NCI-H2196 treated with DMSO at 0.1 percent for 48 hours (cell line): ENCODE measurements at regions not wholly inside any gene's neighbourhood (a gene's known extent, or its start where the extent isn't known, plus 50 kb on each side); places are given as distances from the start of the nearest gene placed in this dataset.
"Not testable (repeated sequence)": the region's sequence is repeated elsewhere in the genome, so short reads cannot be mapped to it uniquely, and the experiment has no call there.

Experiments used
- DNase-seq: peaks from one replicate; lab custom pipeline; 2025; ENCODE audit not compliant: unreplicated experiment; lab: John Stamatoyannopoulos, UW

DNA sequence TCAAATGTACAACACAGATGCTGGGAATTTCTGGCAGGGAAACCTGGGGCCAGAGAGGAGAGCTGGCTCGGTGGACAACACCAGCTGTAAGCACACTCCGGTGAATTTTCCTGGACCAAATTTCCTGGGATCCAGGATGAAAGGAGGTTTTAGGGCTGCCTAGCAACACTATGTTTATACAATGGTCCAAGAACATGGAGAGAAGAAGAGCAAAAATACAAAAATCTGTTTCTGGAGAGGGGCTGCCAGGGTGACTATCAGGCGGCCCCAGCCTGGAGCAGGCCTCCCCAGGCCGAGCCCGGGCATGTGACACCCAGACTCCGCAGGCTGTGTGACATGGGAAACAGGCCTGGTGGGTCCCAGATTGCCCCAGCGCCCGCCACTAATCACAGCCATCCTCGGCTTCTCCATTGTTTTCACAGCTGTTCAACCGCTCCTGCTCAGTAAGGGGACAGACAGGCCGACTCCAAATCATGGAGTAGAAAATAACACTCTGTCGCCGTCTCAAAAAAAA lies 336.0 kb upstream of the NFIA start:
- no peak for DNase-seq

DNA sequence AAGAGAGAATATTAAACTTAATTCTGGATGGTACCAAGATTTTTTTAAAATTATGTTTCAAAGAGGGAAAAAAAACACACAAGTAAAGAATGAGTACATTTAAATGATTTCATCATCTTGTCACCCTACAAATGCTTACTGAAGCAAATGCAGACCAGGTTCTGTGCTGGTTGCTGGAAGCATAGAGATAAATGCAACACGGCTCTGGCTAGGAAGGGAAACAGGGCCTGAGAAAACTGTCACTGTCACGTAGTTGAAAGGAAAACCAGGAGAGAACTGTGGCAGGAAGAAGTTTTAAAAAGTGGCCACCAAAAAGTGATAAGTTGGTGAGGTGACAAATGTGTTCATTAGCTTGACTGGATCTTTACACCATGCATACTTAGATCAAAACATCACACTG lies 336.9 kb upstream of the NFIA start:
- DNase-seq, result no peak

GRCh38 chr1:60742339-60742738 lies 340.0 kb upstream of the NFIA start:
- DNase-seq, result no peak

DNA sequence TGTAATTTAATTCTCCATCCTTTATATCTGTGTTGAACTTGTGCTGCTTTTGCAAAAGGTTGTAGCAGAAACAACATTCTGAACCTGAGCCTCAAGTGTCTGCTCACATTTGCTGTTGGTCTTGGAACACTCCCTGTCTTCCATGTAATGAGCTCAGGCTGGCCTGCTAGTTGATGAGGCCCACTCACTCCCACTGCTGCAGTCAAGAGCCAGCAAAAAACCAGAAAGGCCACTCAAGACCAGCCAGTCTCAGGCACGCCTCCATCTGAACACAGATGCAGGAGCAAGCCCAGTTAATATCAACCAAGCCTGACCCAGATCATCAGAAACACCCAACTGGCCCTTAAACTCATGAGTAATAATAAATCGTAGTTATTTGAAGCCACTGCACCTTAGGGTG lies 342.2 kb upstream of the NFIA start:
- DNase-seq, result no peak

DNA sequence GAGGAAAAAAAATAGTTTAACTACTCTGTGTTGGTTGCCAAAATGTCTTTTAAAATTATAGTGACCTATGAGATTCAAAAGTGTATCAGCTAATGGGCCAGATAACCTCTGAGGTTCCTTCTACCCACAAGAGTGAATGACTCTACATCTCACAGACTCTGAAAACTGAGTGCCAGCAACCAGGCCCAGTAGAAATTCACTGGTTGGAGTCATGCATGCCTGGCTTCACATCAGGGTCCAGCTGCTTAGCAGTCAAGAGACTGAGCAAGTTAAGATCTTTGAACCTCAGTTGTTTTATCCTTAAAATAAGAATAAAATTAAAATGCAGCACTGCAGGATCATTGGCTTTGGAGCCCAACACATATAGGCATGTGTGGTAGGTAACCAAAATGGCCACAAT lies 342.6 kb upstream of the NFIA start:
- no peak for DNase-seq

DNA sequence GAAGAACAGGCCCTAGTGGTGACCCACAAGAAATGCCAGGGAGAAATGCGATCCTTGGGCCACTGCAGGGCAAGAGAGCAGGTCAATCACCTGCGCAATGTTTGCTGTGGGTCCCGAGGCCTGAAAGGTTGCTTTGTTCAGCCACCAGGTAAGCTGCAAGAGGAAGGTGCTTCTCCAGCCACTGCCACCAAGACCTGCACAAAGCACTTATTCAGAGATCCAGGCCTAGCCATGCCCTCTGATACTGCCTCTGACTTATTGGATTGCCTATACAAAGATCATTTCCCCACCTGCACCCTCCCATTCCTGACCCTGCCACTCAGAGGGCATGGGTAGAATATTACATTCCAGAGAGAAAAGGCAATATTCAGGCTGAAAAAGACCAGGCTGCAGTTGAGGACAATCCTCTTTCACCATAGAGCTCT lies 349.4 kb upstream of the NFIA start:
- DNase-seq, result no peak

DNA sequence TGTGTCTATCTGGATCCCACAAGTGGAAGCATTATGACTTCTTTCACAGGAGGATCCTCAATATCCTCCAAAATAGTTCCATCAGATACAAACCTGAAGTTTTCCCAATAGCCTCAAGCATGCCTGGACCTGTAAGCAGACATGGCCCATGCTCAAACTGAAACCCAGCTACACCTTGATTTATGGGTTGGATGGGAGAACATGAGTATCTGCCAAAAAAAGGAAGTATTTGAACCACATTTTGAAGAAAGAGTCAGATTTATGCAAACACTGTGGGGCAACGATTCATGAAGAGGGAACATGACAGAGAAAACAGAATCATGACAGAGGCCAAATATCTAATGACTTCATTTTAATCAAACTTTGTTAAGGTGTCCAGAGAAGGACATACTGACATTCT lies 351.0 kb upstream of the NFIA start:
- no peak for DNase-seq

DNA sequence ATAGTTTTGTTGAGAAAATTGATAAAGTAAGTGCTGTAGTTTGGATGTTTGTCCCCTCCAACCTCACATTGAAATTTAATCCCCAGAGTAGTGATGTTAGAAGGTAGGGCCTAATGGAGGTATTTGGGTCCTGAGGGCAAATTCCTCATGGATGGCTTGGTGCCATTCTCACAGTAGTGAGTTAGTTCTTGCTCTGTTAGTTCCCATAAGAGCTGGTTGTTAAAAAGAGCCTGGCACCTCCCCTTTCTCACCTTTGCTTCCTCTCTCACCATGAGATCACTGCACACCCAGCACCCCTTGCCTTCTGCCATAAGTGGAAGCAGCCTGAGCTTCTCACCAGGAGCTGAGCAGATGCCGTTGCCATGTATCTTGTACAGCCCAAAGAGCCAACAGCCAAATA lies 354.8 kb upstream of the NFIA start:
- no peak for DNase-seq

DNA sequence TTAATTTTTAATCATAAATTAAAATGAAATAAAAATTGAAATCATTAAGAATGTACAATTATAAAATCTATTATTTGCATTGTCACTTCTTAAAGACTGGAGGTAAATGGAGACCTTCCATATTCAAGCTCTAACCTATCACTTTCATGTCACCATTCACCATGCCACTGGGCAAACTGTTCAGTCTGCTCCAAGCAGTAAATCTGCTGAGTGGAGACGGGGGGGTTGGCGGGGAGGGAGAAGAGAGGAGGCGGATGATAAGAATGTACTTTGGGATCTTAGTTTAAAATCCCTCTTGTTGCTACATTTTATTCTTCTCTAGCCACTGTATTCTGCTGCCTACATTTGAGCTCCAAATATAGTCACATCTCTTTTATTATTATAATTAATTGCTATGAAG lies 365.9 kb upstream of the NFIA start:
- no peak for DNase-seq

DNA sequence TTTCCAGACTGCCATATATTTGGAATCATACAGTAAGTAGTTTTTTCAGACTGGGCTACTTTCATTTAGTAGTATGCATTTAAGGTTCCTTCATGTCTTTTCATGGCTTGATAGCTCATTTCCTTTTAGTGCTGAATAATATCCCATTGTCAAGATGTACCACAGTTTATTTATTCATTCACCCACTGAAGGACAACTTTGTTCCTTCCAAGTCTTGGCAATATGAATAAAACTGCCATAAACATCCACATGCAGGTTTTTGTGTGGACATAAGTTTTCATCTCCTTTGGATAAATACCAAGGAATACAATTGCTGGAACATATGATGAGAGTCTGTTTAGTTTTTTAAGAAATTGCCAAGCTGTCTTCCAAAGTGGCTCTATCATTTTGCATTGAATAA lies 366.4 kb upstream of the NFIA start:
- no peak for DNase-seq

DNA sequence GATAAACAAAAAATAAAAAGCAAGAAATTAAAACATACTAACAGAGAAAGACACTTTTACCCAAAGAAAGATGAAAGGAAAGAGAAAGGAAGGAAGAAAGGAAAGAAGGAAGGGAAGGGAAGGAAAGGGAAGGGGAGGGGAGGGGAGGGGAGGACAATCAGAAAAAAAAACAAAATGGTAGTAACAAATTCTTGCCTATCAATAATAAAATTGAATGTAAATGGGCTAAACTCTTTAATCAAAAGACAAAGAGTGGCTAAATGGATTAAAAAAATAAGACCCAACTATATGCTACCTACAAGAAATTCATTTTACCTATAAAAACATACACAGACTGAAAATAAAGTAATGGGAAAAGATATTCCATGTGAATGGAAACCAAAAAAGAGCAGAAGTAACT lies 372.9 kb upstream of the NFIA start:
- no peak for DNase-seq

- no peak for DNase-seq
Observed at GRCh38 chr1:60705026-60705425, 377.3 kb upstream of the NFIA start.

GRCh38 chr1:60703155-60703554 lies 379.2 kb upstream of the NFIA start:
- no peak for DNase-seq

DNA sequence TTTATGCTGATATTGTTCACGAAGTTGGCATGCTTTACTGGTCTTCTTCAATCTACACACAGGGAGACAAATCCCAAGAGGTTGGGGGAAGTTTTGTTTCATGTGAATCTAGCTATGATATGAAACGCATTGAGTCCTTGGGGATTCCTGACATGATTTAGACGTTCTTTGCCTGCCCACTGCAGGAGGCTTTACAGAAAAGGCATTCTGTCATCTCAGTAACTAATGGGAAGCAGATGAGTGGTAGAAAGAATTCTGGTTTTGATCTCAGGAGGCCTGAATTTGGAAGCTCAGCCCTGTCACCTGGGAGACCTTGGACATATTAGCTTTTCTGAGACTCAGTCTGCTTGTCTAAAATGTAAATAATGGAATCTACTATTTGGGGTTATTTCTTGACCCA lies 383.0 kb upstream of the NFIA start:
- no peak for DNase-seq

DNA sequence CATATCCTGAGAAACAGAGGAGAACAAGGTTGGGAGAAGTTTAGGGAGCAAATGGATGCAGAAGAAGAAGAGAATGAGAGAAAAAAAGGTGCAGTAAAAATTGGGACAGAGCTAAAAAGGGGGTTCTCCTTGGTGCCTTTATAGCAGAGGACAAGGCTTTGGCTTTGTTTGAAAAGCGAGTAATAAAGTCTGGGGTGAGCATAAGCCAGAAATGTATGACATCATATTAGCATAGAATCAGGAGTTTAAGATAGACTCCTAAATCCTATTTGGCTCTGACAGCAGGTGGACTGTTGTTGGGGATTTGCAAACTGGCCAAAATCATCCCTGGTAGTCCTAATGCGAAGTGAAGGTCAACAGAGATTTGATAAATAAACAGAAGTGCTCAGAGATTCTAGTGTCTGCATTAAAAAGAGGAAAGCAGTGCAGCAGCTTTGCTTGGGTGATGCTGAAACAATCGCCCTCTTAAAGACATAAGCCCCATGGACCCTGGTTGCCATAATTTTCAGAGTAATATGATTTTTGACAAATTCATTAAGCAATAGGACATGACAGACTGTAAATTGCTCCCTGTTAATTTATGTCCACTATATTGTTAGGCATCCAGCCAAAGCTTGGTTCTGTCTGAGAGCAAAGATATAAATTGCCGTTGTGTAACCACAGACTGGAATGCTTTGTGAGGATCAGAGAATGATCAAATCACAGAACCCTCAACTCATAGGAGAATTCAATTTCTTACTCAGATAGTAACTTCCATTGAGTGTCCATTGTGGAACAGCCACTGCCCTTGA lies 385.0 kb upstream of the NFIA start:
- DNase-seq, result no peak

DNA sequence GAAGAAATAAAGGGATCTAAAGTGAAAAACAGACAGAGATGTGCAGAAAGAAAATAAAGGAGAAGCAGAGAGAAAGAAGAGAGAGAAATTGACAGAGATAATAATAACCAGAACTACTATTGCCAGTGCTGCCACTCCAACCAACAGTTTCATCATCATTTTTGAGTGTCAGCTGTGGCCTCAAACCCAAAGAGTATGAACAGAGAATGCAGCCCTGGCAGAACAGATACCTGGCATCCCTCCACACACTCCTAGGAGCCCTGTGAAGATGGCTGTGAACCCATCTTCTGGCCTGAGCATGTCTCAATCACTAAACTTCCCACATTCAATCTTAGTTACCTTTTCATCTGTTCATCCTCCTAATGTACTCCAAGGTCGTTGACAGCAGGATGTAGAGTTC lies 385.8 kb upstream of the NFIA start:
- DNase-seq, result no peak

GRCh38 chr1:60695716-60696171 lies 386.6 kb upstream of the NFIA start:
- DNase-seq, result no peak

GRCh38 chr1:60694980-60695379 lies 387.4 kb upstream of the NFIA start:
- DNase-seq, result no peak

- DNase-seq, result no peak
Observed at GRCh38 chr1:60692031-60692430, 390.3 kb upstream of the NFIA start.

- DNase-seq, result not testable (repeated sequence)
Observed at GRCh38 chr1:60688221-60688620, 394.1 kb upstream of the NFIA start.

GRCh38 chr1:60681095-60681860 lies 401.1 kb upstream of the NFIA start:
- no peak for DNase-seq
